NT2/D1 (cell line): ENCODE measurements at regions not wholly inside any gene's neighbourhood (a gene's known extent, or its start where the extent isn't known, plus 50 kb on each side); places are given as distances from the start of the nearest gene placed in this dataset.

Experiments used
- DNase-seq: peaks from one replicate; pipeline ENCODE4 v3.0.0-alpha.2; 2011; ENCODE audit warnings: low read depth, low spot score
- H3K27me3 ChIP-seq: 2 replicates; pipeline ENCODE4 v1.6.0; 2011; ENCODE audit warnings: mild to moderate bottlenecking; ENCODE audit not compliant: insufficient read length, insufficient read depth
- H3K36me3 ChIP-seq: 2 replicates; pipeline ENCODE4 v1.6.1; 2011; ENCODE audit warnings: mild to moderate bottlenecking, low read length, mixed read lengths; ENCODE audit not compliant: insufficient read depth, insufficient read length
- H3K4me1 ChIP-seq: 2 replicates; pipeline ENCODE4 v1.5.1; 2011; ENCODE audit not compliant: insufficient read depth, insufficient read length
- H3K4me3 ChIP-seq: 2 replicates; pipeline ENCODE4 v1.5.1; 2011; ENCODE audit warnings: low read depth; ENCODE audit not compliant: insufficient read length
- H3K9ac ChIP-seq: 2 replicates; pipeline ENCODE4 v1.6.0; 2011; ENCODE audit warnings: low read depth; ENCODE audit not compliant: insufficient read length
- H3K9me3 ChIP-seq: 2 replicates; pipeline ENCODE4 v1.5.1; 2011; ENCODE audit warnings: mild to moderate bottlenecking, low read length; ENCODE audit not compliant: insufficient read depth
- SUZ12 ChIP-seq: IDR thresholded peaks from 2 replicates; pipeline ENCODE4 v1.6.1; 2011; ENCODE audit not compliant: insufficient read length, insufficient read depth; ENCODE audit errors: extremely low read depth
- YY1 ChIP-seq: IDR thresholded peaks from 2 replicates; pipeline ENCODE4 v1.6.1; 2011; ENCODE audit not compliant: insufficient read length, insufficient read depth
- ZNF274 ChIP-seq: IDR thresholded peaks from 2 replicates; pipeline ENCODE4 v1.6.1; 2011; ENCODE audit warnings: mild to moderate bottlenecking, low read depth, low read length

DNA sequence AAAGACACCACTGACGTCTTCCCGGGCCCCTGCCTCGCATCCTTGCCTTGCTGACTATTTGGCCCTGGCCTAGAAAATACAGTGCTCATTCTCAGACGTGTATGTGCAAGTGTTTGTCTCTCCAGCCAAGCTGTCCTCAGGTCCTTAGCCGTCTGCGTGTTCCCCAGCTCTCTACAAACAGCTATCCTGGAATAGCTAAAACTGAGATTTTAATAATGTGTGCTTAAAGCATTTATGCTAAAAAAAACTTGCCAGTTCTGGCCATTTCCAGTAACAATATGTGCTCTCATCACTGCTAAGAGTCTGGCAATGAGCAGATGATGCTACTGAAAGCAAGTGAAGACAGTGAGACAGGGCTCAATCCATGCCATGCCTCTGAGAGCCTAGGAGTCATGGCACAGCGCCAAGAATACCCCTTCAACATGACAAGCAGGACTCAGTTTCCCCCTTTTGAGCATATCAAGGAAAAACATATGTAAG, 55.7 kb downstream of the IRF2BP2 start:
- no peak for TF ChIP-seq YY1
- TF ChIP-seq ZNF274: no peak
- TF ChIP-seq SUZ12: no peak
- no peak for DNase-seq
- Histone ChIP-seq H3K4me3 (no peak overlapping the region), H3K36me3 (no peaks in the 10 kb centered on the region), H3K27me3 (no peaks in the 10 kb centered on the region), H3K4me1 (peaks cover 16% of the 10 kb centered on the region), H3K9ac (no peak overlapping the region), H3K9me3 (no peaks in the 10 kb centered on the region)

- Histone ChIP-seq H3K36me3 (no peaks in the 10 kb centered on the region), H3K4me3 (no peak overlapping the region), H3K27me3 (no peaks in the 10 kb centered on the region), H3K9ac (no peak overlapping the region), H3K4me1 (peaks cover 16% of the 10 kb centered on the region), H3K9me3 (no peaks in the 10 kb centered on the region)
- no peak for TF ChIP-seq SUZ12
- no peak for TF ChIP-seq ZNF274
- no peak for TF ChIP-seq YY1
- peak; percentile 27 for DNase-seq
Observed at GRCh38 chr1:234553240-234554188, 56.5 kb downstream of the IRF2BP2 start.

GRCh38 chr1:234551032-234551378, 59.0 kb downstream of the IRF2BP2 start:
- Histone ChIP-seq H3K9ac (no peak overlapping the region), H3K36me3 (no peaks in the 10 kb centered on the region), H3K9me3 (no peaks in the 10 kb centered on the region), H3K4me3 (no peak overlapping the region), H3K27me3 (no peaks in the 10 kb centered on the region), H3K4me1 (peaks cover 16% of the 10 kb centered on the region)
- TF ChIP-seq SUZ12 (no peak), ZNF274 (no peak), YY1 (no peak)
- no peak for DNase-seq

GRCh38 chr1:234550341-234551031, 59.5 kb downstream of the IRF2BP2 start:
- Histone ChIP-seq H3K36me3 (no peaks in the 10 kb centered on the region), H3K4me3 (no peak overlapping the region), H3K9ac (peak overlapping the region; percentile 25), H3K9me3 (no peaks in the 10 kb centered on the region), H3K27me3 (no peaks in the 10 kb centered on the region), H3K4me1 (peaks cover 16% of the 10 kb centered on the region)
- no peak for TF ChIP-seq SUZ12
- no peak for TF ChIP-seq ZNF274
- TF ChIP-seq YY1: no peak
- no peak for DNase-seq

- H3K4me3 ChIP-seq: no peak overlapping the region
- no peak overlapping the region for H3K9ac ChIP-seq
- peaks cover 16% of the 10 kb centered on the region for H3K4me1 ChIP-seq
- no peak for DNase-seq
- H3K27me3 ChIP-seq: no peaks in the 10 kb centered on the region
- no peaks in the 10 kb centered on the region for H3K36me3 ChIP-seq
- TF ChIP-seq ZNF274 (no peak), SUZ12 (no peak), YY1 (no peak)
- no peaks in the 10 kb centered on the region for H3K9me3 ChIP-seq
Observed at GRCh38 chr1:234549447-234550021, 60.4 kb downstream of the IRF2BP2 start.

DNA sequence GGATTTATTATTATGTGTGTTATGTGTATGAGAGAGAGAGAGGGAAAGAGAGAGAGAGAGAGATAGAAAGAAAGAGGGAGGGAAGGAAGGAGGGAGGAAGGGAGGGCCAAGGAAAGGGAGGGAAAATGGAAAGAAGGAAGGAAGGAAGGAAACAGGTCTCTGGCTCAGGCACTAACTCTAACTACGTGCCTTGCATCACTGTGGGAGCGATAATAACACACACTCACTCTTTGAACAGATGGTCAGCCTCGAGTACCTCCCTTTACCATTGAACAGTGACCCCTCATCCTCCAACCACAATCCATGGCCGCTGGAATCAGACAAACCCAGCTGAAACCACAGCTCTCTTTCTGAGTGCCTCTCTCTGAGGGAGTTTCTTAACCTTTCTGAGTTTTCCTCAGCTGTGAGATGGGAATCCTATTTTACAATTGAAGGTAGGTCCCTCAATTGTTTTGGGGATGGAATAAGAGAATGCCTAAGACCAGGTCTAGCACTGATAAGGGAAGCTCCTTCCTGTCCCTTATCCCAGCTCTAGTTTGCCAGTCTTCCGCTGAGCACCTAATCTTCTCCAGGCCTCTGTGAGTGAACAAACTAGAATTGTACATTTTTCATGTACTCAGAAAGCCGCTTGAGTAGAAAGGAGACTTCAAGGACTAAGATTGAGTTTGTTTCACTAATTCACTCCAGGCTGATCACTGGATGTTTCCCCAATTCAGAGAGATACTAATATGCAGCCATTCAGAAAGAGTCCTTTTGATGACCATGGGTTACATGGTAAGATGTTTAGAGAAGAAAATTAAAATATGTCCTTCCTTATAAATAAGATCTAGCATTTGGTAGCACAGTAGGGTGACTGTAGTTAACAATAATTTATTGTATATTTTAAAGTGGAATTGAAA, 62.8 kb downstream of the IRF2BP2 start:
- no peaks in the 10 kb centered on the region for H3K36me3 ChIP-seq
- no peak overlapping the region for H3K4me3 ChIP-seq
- H3K4me1 ChIP-seq: peaks cover 9% of the 10 kb centered on the region
- no peak overlapping the region for H3K9ac ChIP-seq
- no peaks in the 10 kb centered on the region for H3K9me3 ChIP-seq
- no peak for DNase-seq
- H3K27me3 ChIP-seq: no peaks in the 10 kb centered on the region
- TF ChIP-seq ZNF274 (no peak), SUZ12 (no peak), YY1 (no peak)
